ENCODE measurements at regions not wholly inside any gene's neighbourhood (a gene's known extent, or its start where the extent isn't known, plus 50 kb on each side); places are given as distances from the start of the nearest gene placed in this dataset.

DNA sequence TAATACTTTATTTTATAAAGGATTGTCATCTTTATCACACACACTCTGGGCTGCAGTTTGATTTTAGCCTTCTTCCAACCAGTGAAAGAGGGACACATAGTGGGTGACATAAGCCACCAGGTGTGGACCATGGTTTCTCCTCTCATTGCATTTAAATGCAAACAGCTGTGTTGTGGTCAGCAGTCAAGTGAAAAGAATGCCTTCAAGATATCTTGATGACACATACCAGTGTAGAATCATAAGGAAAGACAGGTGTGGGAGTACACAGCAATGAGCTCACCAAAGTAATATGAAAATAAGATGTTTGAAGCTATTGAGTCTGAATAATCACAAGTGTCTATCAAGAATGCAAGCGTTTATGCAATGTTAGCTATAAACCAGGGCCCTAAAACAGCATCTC, 580.0 kb downstream of the XPNPEP1 start:
- Mint-ChIP-seq H3K36me3 (ENCODE audit: low read depth) (no peaks in the 10 kb centered on the region), H3K27me3 (ENCODE audit: insufficient read depth, low read depth, poor library complexity) (peaks cover 4% of the 10 kb centered on the region), H3K27ac (no peak overlapping the region), H3K4me3 (no peak overlapping the region), H3K9me3 (peaks cover 2% of the 10 kb centered on the region; the same call in 1 of the 3 replicates), H3K4me1 (no peaks in the 10 kb centered on the region)
- H3F3A ChIP-seq (replicated peaks; ENCODE audit: low read depth): no peaks in the 10 kb centered on the region
- DNase-seq (ENCODE audit: low spot score) (no peak), ATAC-seq (no peak)
- no peaks in the 10 kb centered on the region for H3K4me1 ChIP-seq (ENCODE audit: insufficient read depth)
- no peaks in the 10 kb centered on the region for H4K20me1 ChIP-seq (replicated peaks; ENCODE audit: insufficient read depth)
- H3K36me3 ChIP-seq (ENCODE audit: insufficient read depth): no peaks in the 10 kb centered on the region
- H2AFZ ChIP-seq: no peak overlapping the region
- H3K27me3 ChIP-seq (ENCODE audit: insufficient read depth): no peaks in the 10 kb centered on the region
- H3K9me2 ChIP-seq (ENCODE audit: insufficient read depth): peaks cover 3% of the 10 kb centered on the region; the same call in 1 of the 2 replicates
- TF ChIP-seq JUNB (IDR thresholded peaks at IDR 0.05; ENCODE audit: unreplicated experiment): no peak
- TF ChIP-seq, protein P1, sequence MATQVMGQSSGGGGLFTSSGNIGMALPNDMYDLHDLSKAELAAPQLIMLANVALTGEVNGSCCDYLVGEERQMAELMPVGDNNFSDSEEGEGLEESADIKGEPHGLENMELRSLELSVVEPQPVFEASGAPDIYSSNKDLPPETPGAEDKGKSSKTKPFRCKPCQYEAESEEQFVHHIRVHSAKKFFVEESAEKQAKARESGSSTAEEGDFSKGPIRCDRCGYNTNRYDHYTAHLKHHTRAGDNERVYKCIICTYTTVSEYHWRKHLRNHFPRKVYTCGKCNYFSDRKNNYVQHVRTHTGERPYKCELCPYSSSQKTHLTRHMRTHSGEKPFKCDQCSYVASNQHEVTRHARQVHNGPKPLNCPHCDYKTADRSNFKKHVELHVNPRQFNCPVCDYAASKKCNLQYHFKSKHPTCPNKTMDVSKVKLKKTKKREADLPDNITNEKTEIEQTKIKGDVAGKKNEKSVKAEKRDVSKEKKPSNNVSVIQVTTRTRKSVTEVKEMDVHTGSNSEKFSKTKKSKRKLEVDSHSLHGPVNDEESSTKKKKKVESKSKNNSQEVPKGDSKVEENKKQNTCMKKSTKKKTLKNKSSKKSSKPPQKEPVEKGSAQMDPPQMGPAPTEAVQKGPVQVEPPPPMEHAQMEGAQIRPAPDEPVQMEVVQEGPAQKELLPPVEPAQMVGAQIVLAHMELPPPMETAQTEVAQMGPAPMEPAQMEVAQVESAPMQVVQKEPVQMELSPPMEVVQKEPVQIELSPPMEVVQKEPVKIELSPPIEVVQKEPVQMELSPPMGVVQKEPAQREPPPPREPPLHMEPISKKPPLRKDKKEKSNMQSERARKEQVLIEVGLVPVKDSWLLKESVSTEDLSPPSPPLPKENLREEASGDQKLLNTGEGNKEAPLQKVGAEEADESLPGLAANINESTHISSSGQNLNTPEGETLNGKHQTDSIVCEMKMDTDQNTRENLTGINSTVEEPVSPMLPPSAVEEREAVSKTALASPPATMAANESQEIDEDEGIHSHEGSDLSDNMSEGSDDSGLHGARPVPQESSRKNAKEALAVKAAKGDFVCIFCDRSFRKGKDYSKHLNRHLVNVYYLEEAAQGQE (IDR thresholded peaks at IDR 0.05; ENCODE audit: unreplicated experiment): no peak
- TF ChIP-seq, protein P2, sequence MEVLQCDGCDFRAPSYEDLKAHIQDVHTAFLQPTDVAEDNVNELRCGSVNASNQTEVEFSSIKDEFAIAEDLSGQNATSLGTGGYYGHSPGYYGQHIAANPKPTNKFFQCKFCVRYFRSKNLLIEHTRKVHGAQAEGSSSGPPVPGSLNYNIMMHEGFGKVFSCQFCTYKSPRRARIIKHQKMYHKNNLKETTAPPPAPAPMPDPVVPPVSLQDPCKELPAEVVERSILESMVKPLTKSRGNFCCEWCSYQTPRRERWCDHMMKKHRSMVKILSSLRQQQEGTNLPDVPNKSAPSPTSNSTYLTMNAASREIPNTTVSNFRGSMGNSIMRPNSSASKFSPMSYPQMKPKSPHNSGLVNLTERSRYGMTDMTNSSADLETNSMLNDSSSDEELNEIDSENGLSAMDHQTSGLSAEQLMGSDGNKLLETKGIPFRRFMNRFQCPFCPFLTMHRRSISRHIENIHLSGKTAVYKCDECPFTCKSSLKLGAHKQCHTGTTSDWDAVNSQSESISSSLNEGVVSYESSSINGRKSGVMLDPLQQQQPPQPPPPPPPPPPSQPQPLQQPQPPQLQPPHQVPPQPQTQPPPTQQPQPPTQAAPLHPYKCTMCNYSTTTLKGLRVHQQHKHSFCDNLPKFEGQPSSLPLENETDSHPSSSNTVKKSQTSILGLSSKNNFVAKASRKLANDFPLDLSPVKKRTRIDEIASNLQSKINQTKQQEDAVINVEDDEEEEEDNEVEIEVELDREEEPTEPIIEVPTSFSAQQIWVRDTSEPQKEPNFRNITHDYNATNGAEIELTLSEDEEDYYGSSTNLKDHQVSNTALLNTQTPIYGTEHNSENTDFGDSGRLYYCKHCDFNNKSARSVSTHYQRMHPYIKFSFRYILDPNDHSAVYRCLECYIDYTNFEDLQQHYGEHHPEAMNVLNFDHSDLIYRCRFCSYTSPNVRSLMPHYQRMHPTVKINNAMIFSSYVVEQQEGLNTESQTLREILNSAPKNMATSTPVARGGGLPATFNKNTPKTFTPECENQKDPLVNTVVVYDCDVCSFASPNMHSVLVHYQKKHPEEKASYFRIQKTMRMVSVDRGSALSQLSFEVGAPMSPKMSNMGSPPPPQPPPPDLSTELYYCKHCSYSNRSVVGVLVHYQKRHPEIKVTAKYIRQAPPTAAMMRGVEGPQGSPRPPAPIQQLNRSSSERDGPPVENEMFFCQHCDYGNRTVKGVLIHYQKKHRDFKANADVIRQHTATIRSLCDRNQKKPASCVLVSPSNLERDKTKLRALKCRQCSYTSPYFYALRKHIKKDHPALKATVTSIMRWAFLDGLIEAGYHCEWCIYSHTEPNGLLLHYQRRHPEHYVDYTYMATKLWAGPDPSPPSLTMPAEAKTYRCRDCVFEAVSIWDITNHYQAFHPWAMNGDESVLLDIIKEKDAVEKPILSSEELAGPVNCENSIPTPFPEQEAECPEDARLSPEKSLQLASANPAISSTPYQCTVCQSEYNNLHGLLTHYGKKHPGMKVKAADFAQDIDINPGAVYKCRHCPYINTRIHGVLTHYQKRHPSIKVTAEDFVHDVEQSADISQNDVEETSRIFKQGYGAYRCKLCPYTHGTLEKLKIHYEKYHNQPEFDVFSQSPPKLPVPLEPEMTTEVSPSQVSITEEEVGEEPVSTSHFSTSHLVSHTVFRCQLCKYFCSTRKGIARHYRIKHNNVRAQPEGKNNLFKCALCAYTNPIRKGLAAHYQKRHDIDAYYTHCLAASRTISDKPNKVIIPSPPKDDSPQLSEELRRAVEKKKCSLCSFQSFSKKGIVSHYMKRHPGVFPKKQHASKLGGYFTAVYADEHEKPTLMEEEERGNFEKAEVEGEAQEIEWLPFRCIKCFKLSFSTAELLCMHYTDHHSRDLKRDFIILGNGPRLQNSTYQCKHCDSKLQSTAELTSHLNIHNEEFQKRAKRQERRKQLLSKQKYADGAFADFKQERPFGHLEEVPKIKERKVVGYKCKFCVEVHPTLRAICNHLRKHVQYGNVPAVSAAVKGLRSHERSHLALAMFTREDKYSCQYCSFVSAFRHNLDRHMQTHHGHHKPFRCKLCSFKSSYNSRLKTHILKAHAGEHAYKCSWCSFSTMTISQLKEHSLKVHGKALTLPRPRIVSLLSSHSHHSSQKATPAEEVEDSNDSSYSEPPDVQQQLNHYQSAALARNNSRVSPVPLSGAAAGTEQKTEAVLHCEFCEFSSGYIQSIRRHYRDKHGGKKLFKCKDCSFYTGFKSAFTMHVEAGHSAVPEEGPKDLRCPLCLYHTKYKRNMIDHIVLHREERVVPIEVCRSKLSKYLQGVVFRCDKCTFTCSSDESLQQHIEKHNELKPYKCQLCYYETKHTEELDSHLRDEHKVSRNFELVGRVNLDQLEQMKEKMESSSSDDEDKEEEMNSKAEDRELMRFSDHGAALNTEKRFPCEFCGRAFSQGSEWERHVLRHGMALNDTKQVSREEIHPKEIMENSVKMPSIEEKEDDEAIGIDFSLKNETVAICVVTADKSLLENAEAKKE (CRISPR knock-in tag; IDR thresholded peaks at IDR 0.05): no peak
- no peak for TF ChIP-seq ZNF114 (CRISPR knock-in tag; IDR thresholded peaks at IDR 0.05)
- TF ChIP-seq NANOG (IDR thresholded peaks at IDR 0.05; ENCODE audit: borderline replicate concordance): no peak
- no peaks in the 10 kb centered on the region for H3K79me2 ChIP-seq (replicated peaks; ENCODE audit: insufficient read depth)
- H3K4me2 ChIP-seq: no peak overlapping the region
- H3K4me3 ChIP-seq: no peak overlapping the region
- no peak overlapping the region for H3K27ac ChIP-seq (ENCODE audit: low read depth)

All from GM23338 (cell line).